GM06990 (cell line): ENCODE measurements at regions not wholly inside any gene's neighbourhood (a gene's known extent, or its start where the extent isn't known, plus 50 kb on each side); places are given as distances from the start of the nearest gene placed in this dataset.
"Not testable (repeated sequence)": the region's sequence is repeated elsewhere in the genome, so short reads cannot be mapped to it uniquely, and the experiment has no call there.

ENCODE experiments used
- DNase-seq: peaks from one replicate; pipeline ENCODE4 v3.0.0-alpha.2; 2011; ENCODE audit not compliant: insufficient read length; ENCODE audit errors: extremely low read depth
- H3K27me3 ChIP-seq: replicated peaks from 2 replicates; pipeline ENCODE4 v1.6.0; 2011; ENCODE audit warnings: low read length; ENCODE audit not compliant: control insufficient read depth, insufficient read depth
- H3K36me3 ChIP-seq: 2 replicates; pipeline ENCODE4 v1.5.1; 2011; ENCODE audit warnings: low read length; ENCODE audit not compliant: control insufficient read depth, insufficient read depth
- H3K4me3 ChIP-seq: replicated peaks from 2 replicates; pipeline ENCODE4 v1.5.1; 2011; ENCODE audit warnings: low read depth, mild to moderate bottlenecking, control low read depth, low read length
- TF ChIP-seq, protein P1 (sequence below): IDR thresholded peaks from 2 replicates; pipeline ENCODE4 v1.5.1; 2011; ENCODE audit warnings: low read length, control low read depth, mild to moderate bottlenecking, inconsistent platforms; ENCODE audit not compliant: insufficient read depth, poor library complexity, severe bottlenecking

DNA sequence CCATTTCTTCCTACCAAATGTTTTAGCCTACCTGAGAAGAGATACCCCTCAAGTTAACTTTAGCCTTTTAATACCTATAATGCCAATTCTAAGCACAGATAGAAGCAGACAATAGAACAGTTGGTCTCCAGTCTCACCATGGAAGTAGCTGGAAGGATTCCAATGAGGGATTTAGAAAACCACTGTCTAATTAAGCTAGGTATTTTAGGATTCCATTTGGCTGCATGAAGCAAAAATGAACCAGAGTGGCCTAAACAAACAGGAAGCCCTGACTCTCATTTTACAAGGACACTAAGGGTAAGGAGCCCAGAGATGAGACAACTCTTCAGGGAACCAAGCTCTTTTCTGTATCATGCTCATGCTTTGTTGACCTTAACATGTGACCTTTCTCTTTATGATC lies 199.2 kb downstream of the ALDH8A1 start:
- Histone ChIP-seq H3K36me3 (no peaks in the 10 kb centered on the region), H3K27me3 (no peaks in the 10 kb centered on the region), H3K4me3 (no peak overlapping the region)
- TF ChIP-seq, protein P1, sequence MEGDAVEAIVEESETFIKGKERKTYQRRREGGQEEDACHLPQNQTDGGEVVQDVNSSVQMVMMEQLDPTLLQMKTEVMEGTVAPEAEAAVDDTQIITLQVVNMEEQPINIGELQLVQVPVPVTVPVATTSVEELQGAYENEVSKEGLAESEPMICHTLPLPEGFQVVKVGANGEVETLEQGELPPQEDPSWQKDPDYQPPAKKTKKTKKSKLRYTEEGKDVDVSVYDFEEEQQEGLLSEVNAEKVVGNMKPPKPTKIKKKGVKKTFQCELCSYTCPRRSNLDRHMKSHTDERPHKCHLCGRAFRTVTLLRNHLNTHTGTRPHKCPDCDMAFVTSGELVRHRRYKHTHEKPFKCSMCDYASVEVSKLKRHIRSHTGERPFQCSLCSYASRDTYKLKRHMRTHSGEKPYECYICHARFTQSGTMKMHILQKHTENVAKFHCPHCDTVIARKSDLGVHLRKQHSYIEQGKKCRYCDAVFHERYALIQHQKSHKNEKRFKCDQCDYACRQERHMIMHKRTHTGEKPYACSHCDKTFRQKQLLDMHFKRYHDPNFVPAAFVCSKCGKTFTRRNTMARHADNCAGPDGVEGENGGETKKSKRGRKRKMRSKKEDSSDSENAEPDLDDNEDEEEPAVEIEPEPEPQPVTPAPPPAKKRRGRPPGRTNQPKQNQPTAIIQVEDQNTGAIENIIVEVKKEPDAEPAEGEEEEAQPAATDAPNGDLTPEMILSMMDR, result no peak
- DNase-seq, result no peak

DNA sequence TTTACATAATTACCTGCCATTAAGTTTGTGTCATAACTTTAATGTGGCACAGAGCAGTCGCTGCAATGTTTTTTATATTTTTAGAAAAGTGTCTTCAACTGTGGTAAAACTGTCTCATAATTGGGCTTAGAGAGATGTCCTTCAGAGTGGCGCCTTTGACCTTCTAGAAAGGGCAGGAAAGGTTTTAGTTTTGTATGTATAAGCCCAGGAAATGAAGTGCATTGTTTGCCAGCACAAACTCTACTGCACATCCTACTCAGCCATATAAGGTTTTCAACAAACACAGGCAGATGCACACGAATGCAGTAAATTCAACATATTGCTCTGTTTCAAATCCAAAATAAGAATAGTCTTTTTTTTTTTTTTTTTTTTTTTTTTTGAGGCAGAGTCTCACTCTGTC lies 201.4 kb downstream of the ALDH8A1 start:
- no peak for DNase-seq
- Histone ChIP-seq H3K36me3 (no peaks in the 10 kb centered on the region), H3K4me3 (no peak overlapping the region), H3K27me3 (no peaks in the 10 kb centered on the region)
- TF ChIP-seq, protein P1, result no peak

DNA sequence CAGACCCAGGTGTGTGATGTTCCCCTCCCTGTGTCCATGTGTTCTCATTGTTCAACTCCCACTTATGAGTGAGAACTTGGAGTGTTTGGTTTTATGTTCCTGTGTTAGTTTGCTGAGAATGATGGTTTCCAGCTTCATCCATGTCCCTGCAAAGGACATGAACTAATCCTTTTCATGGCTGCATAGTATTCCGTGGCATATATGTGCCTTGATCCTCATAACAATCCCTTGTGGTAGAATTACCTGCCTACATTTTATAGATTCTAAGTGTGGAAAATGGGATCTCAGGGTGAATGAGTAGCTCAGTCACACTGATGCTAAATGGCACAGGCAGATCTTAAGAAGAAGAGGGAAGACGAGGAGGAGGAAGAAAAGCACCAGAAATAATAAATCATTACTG lies 202.7 kb downstream of the ALDH8A1 start:
- not testable (repeated sequence) for DNase-seq, H3K27me3 ChIP-seq, H3K36me3 ChIP-seq, H3K4me3 ChIP-seq

DNA sequence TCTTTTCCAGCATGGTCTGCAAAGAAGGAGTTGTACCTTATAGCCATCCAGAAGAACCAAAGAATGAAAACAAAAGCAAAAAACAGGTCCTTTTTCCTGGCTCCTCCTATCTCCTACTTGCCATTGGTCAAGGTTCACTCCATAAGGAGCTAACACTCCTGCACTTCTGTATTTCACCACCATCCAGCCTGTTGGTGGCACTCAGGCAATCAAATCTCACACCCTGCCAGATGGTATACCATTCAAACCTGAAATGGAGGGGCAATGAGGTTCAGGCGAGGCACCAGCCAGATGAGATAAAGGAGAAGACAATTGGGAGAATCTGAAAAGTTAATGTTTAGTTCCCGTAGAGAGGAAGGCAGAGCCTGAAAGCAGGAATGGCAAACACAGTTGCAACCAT lies 203.8 kb downstream of the ALDH8A1 start:
- Histone ChIP-seq H3K27me3 (no peaks in the 10 kb centered on the region), H3K4me3 (no peak overlapping the region), H3K36me3 (no peaks in the 10 kb centered on the region)
- DNase-seq, result no peak
- TF ChIP-seq, protein P1, result no peak

DNA sequence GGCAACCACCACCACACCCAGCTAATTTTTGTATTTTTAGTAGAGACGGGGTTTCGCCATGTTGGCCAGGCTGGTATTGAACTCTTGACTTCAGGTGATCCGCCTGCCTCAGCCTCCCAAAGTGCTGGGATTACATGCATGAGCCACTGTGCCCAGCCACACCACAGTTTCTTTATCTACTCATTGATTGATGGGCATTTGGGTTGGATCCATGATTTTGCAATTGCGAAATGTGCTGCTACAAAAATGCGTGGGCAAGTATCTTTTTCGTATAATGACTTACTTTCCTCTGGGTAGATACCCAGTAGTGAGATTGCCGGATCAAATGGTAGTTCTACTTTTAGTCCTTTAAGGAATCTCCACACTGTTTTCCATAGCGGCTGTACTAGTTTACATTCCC lies 204.7 kb downstream of the ALDH8A1 start:
- not testable (repeated sequence) for DNase-seq, H3K36me3 ChIP-seq, H3K27me3 ChIP-seq, H3K4me3 ChIP-seq

DNA sequence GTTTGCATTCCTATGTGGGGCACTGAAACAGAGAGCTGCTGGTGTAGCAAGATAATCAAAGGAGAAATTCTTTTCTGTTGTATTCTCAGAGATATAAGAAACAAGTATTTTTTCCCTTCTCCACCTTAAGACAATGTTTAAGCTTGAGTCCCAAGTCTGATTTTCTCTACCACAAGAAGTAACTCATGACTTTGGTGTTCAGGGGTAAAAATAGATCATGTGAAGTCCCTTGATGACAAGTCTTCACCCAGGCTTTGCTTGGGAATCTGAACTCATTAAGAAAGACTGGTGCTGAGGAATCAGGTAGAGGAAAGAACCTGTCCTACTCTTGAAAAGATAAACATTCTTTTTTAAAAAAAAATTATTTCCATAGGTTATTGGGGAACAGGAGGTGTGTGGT lies 205.6 kb downstream of the ALDH8A1 start:
- DNase-seq, result no peak
- TF ChIP-seq, protein P1, result no peak
- no peak overlapping the region for H3K4me3 ChIP-seq
- H3K27me3 ChIP-seq, result no peaks in the 10 kb centered on the region
- H3K36me3 ChIP-seq, result no peaks in the 10 kb centered on the region

DNA sequence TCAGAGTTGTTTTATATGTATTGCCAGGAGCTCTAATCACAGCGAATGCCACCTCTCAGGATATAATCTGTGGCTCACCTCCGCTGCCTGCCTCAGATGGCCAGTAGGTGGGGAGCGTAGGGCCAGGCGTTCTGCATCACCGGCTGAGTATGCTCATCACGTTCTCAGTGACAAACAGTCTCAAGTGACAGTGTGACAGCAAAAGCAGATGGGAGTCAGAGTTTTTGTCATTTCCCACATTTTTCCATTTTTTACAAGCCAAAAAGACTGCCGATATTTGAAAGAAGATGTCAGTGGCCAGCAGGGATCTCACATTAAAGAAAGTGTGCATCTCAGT lies 208.7 kb downstream of the ALDH8A1 start:
- no peak overlapping the region for H3K4me3 ChIP-seq
- TF ChIP-seq, protein P1, result peak; percentile 26
- no peaks in the 10 kb centered on the region for H3K36me3 ChIP-seq
- no peaks in the 10 kb centered on the region for H3K27me3 ChIP-seq
- DNase-seq, result no peak
